HUDEP-2 (cell line): ENCODE measurements at regions not wholly inside any gene's neighbourhood (a gene's known extent, or its start where the extent isn't known, plus 50 kb on each side); places are given as distances from the start of the nearest gene placed in this dataset.
"Not testable (repeated sequence)": the region's sequence is repeated elsewhere in the genome, so short reads cannot be mapped to it uniquely, and the experiment has no call there.

Experiments used
- DNase-seq, 76 experiments: peaks; one replicate each; lab custom pipeline; 2025; ENCODE audit not compliant: unreplicated experiment in 76 of 76; lab: John Stamatoyannopoulos, UW

GRCh38 chr18:76053551-76053950, 441.5 kb downstream of the ZNF516 start:
- no peak for DNase-seq

GRCh38 chr18:76052227-76052595, 442.8 kb downstream of the ZNF516 start:
- no peak for DNase-seq

DNA sequence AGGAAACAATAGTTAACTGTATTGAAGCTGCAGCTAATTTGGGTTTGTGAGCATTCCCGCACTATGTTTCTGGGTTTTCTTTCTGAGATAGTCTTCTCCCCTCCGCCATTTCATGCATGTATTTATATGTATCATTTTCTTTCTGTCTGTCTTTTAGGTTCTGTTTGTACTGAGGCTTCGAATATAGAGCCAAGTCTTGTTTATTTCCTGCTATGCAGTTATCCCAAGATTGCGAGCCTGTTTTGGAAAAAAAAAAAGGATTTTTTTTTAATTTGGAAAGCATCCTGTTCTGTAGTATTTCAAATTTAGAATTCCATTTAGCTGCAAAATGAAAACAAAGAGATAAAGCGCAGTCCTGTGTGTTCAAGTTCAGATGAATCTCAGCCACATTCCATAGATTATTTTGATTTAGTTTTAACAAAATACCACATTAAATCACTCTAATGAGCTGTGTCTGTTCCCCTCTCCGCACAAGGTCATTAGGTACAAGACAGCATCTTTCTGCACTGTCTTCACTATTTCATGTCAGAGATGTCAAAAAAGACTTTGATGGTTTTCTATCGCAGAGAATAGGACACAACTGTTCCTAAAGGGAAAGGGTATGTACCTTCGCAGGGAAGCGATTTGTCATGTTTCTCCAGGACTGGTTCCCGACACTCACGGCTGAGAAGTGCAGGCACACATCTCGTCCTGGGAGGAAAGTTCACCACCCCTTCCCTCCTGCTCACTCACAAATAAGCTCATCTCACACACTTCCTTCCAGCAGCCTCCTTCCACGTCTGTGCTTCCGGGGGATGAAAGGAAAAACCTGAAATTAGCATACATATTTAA, 443.4 kb downstream of the ZNF516 start:
- no peak for DNase-seq

- no peak for DNase-seq
Observed at GRCh38 chr18:76046221-76046620, 448.8 kb downstream of the ZNF516 start.

DNA sequence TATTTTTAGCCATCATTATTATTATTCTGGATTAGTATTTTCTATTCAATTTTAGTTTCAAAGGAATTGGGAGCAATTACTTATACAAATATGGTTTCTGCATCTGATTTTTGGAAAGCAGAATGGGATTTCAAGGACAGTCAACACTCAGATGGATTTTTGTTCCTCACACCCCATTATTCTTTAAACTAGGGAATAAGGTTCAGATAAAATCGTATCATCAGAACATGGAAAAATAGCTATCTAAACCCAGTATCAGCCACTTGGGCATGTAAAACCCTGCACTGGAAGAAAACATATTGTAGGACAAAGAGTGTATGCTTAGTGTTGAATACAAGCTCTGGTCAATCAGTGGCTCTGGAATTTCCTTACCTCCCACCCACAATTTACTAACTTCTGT, 452.5 kb downstream of the ZNF516 start:
- DNase-seq = no peak

DNA sequence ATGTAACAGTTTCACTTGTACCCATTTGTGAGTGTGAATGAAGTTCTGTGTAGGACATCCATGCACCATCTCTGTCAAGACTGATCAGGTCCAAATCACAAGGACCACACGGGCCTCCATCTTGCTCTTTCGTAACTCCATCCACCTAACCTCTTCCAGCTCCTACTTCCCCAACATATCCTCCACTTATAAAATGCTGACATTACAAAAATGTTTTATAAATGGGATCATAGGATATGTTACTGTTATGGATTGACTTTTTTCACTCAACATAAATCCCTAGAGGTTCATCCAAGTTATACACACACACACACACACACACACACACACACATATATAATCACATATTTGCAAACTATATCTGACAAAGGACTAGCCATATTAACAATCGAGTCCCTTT, 476.8 kb downstream of the ZNF516 start:
- DNase-seq = no peak

- DNase-seq = no peak
Observed at GRCh38 chr18:76013057-76013456, 482.0 kb downstream of the ZNF516 start.

DNA sequence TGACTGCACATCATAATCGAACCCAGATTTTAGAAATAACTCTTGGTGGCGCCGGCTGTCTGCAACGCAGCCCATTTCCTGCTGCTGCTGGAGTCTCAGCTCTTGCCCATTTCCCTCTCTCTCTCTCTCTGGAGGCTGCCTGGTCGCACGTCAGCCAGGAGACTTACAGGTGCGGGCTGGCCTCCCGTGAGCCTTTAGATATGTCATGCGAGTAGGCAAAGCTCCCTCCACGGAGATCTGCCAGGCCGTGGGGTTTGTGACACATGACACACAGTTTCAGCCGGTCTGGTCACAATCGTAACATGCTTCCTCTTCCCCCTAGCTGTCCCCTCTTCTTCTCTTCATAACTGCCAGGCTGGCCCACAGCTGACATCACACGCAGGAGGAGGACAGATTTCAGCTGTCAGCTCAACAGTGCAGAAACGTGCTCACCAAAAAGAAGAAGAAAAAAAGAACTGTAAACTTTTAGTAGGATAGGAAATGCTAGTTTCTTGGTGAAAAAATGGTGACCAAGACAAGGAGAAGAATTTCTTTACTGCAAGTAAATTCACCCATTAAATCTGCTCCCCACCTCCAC, 489.3 kb downstream of the ZNF516 start:
- no peak for DNase-seq

DNA sequence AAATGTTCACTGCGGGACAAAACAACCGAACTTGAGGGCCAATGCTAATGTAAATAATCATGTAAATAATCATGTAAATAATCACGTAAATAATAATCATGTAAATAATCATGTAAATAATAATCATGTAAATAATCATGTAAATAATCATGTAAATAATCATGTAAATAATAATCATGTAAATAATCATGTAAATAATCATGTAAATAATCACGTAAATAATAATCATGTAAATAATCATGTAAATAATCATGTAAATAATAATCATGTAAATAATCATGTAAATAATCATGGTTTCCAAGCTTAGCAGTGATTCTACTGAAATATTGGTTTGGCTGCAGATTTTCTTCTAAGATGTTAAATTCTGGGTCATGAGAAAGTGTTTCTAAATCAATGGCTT, 507.1 kb downstream of the ZNF516 start:
- DNase-seq = not testable (repeated sequence)

DNA sequence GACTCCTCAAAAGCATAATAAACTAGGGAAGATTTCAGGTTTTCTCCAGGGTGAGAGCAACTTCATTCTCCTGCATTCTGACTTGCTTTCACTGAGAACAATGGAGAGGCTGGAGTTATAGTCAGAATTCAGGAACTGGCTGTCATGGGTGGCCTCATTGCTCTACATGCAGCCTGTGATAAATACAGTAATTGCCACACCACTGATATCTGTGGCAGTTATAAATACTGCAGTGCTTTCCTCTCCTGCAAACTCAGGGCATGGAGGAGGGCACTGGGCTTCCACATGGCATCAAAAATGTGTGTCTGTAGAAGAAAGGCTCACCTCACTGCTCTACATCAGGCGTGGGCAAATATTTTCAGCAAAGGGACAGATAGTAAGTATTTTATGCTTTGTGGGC, 510.2 kb downstream of the ZNF516 start:
- no peak for DNase-seq

GRCh38 chr18:75981102-75981501, 513.9 kb downstream of the ZNF516 start:
- no peak for DNase-seq

DNA sequence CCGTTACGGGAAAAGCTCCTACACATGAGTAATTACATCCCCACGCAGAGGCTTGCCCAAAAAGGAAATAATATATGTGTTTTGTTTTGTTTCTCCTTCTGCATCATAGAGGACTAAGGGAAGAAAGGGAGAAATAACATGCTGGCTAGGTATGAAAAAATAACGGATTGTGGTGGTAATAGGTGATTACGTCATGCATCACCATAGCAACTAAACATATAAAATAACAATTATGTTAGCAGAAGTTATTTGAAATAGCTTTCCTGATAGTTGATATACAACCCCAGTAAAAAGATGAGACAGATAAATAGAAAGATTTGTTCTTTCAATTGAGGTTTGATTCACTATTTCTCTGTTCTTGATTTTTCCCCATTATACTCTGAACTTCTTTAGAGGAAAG, 518.0 kb downstream of the ZNF516 start:
- no peak for DNase-seq

- no peak for DNase-seq
Observed at GRCh38 chr18:75970212-75970611, 524.8 kb downstream of the ZNF516 start.

GRCh38 chr18:75966431-75966830, 528.6 kb downstream of the ZNF516 start:
- DNase-seq = no peak

DNA sequence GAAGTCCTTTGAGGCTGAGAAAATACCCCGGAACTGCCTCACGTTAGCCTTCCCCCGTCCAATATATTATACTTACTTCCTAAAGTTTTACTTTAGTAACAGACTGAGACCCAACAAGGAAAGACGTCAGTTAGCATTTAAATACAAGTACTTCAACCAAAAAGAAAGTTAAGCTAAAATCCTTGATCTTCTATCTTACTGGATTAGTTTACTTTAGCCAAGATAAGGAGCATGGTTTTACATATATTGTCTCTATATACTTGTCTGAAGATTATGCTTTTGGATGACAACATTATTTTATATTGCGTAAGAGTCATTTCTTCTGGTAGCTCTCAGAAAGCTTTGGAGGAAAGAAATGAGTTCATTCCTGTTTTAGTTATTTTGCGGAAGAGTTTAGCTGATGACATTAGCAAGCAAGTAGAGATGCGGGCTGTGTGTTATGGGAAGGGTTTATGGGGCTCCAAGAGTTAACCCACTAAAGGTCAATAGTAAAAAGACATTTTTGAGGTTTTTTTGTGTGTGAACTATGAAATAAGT, 532.9 kb downstream of the ZNF516 start:
- DNase-seq = no peak

GRCh38 chr18:75960356-75960755, 532.9 kb upstream of the SMIM21 start:
- DNase-seq = not testable (repeated sequence)

GRCh38 chr18:75959150-75959549, 531.6 kb upstream of the SMIM21 start:
- no peak for DNase-seq

- DNase-seq = no peak
Observed at GRCh38 chr18:75958683-75959082, 531.2 kb upstream of the SMIM21 start.

DNA sequence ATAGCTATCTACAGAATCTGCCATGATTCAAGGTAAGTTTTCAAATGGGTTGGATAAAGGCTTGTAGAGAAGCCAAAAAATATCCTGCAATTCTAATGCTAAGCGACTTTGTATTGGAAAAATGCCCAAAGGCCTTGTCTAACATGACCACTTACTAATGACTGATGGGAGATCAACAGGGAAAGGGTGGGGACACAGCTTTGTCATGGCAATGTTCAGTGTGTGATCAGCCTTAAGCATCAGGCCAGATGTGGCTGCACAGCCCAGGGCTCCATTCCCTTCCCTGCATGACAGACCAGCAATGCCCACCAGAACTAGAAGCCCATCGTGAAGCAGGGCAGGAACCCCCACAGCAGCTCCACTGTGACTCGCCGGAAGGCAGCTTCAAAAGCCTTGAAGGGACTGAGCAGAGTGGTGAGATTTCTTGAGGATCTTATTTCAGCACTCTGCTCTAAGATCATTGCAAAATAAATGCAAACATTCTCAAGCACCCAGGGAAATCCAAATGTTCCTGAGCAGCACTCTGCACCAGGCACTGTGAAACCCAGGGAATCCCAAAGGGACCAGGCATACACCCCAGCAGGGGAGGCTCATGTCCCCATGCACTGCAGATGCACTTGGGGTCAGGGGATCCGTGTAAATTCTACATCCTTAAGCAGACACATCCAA, 517.9 kb upstream of the SMIM21 start:
- DNase-seq = no peak

DNA sequence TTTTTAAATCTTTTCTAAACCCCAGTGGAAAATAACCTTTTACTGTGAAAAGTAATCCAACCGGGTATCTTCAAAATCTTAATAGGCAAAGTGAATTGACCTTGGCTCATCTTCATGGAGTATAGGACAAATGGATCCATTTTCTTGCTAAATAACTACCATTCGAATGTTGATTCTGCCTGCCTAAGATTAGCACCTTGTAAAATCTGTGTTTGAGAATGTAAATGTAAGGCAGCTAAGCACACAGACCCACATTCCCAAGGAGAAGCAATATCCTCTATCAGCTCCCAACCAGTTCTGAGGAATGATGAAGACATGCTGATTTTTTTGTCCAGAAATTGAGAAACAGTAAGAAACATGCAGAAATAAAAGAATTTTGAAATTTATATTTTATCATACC, 509.8 kb upstream of the SMIM21 start:
- no peak for DNase-seq

DNA sequence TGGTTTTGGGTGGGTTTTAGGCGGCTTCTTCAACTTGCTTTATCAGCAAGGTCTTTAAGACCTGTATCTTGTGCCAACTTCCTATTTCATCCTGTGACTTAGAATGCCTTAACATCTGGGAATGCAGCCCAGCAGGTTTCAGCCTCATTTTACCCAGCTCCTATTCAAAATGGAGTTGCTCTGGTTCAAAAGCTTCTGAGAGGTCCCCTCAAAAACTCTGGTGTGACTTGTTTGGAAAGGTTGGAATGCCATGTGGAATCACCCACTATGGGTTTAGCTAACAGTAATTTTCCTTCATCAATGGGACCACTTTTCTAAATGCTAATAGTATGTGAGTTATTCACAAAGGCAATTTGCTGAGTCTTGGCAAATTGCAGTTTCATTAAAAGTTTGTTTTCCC, 509.4 kb upstream of the SMIM21 start:
- no peak for DNase-seq

DNA sequence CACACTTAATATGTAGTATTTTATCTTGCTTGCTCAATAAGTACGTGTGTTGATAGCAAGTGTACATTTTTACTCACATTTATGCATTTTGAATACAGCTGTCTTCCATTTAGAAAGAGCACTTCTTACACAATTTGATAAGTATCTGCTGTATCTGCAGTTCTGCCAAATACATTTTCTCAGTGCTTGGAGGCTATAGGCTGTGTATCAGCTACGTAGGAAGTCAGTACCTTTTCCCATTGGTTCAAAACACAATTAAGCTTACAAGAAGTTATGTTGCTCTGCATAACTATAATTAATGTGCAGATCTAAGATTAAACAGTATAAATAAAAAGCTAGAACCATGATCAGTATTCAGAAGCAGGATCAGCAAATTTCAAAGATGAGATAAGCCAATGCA, 503.6 kb upstream of the SMIM21 start:
- no peak for DNase-seq
